ENCODE measurements at regions not wholly inside any gene's neighbourhood (a gene's known extent, or its start where the extent isn't known, plus 50 kb on each side); places are given as distances from the start of the nearest gene placed in this dataset.

GRCh38 chr2:30095402-30095801 is 51.4 kb upstream of the YPEL5 start:
- H3K4me1 ChIP-seq (ENCODE audit: insufficient read depth), result no peaks in the 10 kb centered on the region
- H3K4me2 ChIP-seq, result no peak overlapping the region
- H4K20me1 ChIP-seq (ENCODE audit: insufficient read depth, poor library complexity, severe bottlenecking), result no peaks in the 10 kb centered on the region
- no peak overlapping the region for H2AFZ ChIP-seq
- no peaks in the 10 kb centered on the region for H3K36me3 ChIP-seq (replicated peaks; ENCODE audit: insufficient read depth, low read depth)
- H3K9me3 ChIP-seq (ENCODE audit: low read depth), result no peaks in the 10 kb centered on the region
- WGBS (ENCODE audit: low lambda C conversion rate, missing lambda C conversion rate), result 96% methylated on average over 7 of the region's 7 CpGs
- DNase-seq (ENCODE audit: low spot score), result no peak
- peaks cover 11% of the 10 kb centered on the region for H3K27me3 ChIP-seq
- H3K79me2 ChIP-seq, result no peaks in the 10 kb centered on the region
- H3K27ac ChIP-seq, result no peak overlapping the region
- TF ChIP-seq EZH2 (IDR thresholded peaks at IDR 0.05; ENCODE audit: borderline replicate concordance), result no peak
- no peaks in the 10 kb centered on the region for H3K9me2 ChIP-seq (replicated peaks; ENCODE audit: insufficient read depth)
- no peak overlapping the region for H3K4me3 ChIP-seq

DNA sequence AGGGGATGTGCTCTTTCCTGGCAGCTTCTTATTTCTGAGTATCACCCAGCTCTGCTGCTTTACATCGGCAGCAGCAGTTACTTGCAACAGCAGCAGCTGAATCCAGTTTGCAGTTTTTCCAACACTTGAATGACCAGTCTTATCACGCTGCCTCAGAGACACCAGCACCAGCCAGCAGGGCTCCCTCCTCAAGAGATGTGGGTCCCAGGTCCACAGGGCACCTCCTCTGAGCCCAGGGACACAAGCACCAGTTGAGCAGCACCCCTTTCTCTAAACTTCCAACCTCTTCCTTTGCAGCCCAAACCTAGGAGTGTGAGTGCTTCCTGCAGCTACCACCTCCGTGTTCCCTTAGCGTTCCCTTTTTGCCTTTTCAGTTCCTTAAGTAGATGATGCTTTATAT is 50.4 kb upstream of the YPEL5 start:
- Histone ChIP-seq H3K9me3 (ENCODE audit: low read depth) (no peaks in the 10 kb centered on the region), H3K79me2 (no peaks in the 10 kb centered on the region), H3K9me2 (replicated peaks; ENCODE audit: insufficient read depth) (no peaks in the 10 kb centered on the region), H3K4me1 (ENCODE audit: insufficient read depth) (no peaks in the 10 kb centered on the region), H3K36me3 (replicated peaks; ENCODE audit: insufficient read depth, low read depth) (no peaks in the 10 kb centered on the region), H3K27ac (no peak overlapping the region), H3K4me3 (no peak overlapping the region), H3K4me2 (no peak overlapping the region), H4K20me1 (ENCODE audit: insufficient read depth, poor library complexity, severe bottlenecking) (no peaks in the 10 kb centered on the region), H2AFZ (no peak overlapping the region), H3K27me3 (peaks cover 11% of the 10 kb centered on the region)
- WGBS (ENCODE audit: low lambda C conversion rate, missing lambda C conversion rate), result 71% methylated on average over 4 of the region's 4 CpGs
- DNase-seq (ENCODE audit: low spot score), result no peak
- TF ChIP-seq, protein P1, sequence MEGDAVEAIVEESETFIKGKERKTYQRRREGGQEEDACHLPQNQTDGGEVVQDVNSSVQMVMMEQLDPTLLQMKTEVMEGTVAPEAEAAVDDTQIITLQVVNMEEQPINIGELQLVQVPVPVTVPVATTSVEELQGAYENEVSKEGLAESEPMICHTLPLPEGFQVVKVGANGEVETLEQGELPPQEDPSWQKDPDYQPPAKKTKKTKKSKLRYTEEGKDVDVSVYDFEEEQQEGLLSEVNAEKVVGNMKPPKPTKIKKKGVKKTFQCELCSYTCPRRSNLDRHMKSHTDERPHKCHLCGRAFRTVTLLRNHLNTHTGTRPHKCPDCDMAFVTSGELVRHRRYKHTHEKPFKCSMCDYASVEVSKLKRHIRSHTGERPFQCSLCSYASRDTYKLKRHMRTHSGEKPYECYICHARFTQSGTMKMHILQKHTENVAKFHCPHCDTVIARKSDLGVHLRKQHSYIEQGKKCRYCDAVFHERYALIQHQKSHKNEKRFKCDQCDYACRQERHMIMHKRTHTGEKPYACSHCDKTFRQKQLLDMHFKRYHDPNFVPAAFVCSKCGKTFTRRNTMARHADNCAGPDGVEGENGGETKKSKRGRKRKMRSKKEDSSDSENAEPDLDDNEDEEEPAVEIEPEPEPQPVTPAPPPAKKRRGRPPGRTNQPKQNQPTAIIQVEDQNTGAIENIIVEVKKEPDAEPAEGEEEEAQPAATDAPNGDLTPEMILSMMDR (IDR thresholded peaks at IDR 0.05; ENCODE audit: poor library complexity), result no peak
- TF ChIP-seq EZH2 (IDR thresholded peaks at IDR 0.05; ENCODE audit: borderline replicate concordance) (no peak), EZH2phosphoT487 (IDR thresholded peaks at IDR 0.05; ENCODE audit: low read depth, severe bottlenecking, unreplicated experiment) (no peak)
